B cell (primary cell): ENCODE measurements at regions not wholly inside any gene's neighbourhood (a gene's known extent, or its start where the extent isn't known, plus 50 kb on each side); places are given as distances from the start of the nearest gene placed in this dataset.

Experiments
- EZH2 ChIP-seq: IDR thresholded peaks from 2 replicates; pipeline ENCODE4 v1.6.1; 2012; ENCODE audit warnings: borderline replicate concordance, low read depth, mild to moderate bottlenecking, moderate library complexity, low read length; ENCODE audit not compliant: insufficient read depth, poor library complexity, severe bottlenecking
- TF ChIP-seq, protein P1 (sequence below): fragments of 200-600 bp; IDR thresholded peaks from one replicate; pipeline ENCODE4 v1.8.0; 2022; ENCODE audit warnings: antibody characterized with exemption, mild to moderate bottlenecking

DNA sequence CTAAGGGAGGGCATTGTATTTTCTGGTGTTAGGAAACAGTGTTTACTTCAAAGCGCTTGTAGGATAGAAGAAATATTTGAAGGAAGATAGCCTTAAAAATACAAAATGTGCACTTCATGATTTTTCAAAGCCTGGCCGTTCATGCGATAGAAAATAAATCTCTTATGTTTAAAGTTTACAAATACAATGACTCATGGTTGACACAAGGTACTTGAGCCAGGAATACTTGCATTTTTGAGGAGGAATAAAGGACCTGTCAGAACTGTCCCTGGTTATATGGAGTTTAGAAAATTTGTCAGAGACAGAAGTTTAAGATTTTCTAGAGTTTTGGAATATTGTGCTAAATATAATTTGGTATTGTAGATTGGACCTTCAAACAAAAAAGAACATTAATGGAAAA is 1223.2 kb upstream of the SLC10A2 start:
- TF ChIP-seq, protein P1, sequence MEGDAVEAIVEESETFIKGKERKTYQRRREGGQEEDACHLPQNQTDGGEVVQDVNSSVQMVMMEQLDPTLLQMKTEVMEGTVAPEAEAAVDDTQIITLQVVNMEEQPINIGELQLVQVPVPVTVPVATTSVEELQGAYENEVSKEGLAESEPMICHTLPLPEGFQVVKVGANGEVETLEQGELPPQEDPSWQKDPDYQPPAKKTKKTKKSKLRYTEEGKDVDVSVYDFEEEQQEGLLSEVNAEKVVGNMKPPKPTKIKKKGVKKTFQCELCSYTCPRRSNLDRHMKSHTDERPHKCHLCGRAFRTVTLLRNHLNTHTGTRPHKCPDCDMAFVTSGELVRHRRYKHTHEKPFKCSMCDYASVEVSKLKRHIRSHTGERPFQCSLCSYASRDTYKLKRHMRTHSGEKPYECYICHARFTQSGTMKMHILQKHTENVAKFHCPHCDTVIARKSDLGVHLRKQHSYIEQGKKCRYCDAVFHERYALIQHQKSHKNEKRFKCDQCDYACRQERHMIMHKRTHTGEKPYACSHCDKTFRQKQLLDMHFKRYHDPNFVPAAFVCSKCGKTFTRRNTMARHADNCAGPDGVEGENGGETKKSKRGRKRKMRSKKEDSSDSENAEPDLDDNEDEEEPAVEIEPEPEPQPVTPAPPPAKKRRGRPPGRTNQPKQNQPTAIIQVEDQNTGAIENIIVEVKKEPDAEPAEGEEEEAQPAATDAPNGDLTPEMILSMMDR = no peak
- TF ChIP-seq EZH2 = no peak
